ENCODE measurements at regions not wholly inside any gene's neighbourhood (a gene's known extent, or its start where the extent isn't known, plus 50 kb on each side); places are given as distances from the start of the nearest gene placed in this dataset.

- Mint-ChIP-seq H3K36me3 (ENCODE audit: low read depth) (peaks cover 13% of the 10 kb centered on the region), H3K27ac (ENCODE audit: unreplicated experiment) (no peak overlapping the region), H3K4me3 (no peak overlapping the region), H3K9me3 (peaks cover 12% of the 10 kb centered on the region), H3K27me3 (ENCODE audit: low read depth) (no peaks in the 10 kb centered on the region), H3K4me1 (no peaks in the 10 kb centered on the region)
- no peak for DNase-seq (ENCODE audit: low read depth, low spot score)
- TF ChIP-seq CTCF (conservative IDR thresholded peaks at IDR 0.05): no peak
These were observed 150.4 kb upstream of the CCN2 start for GRCh38 chr6:132101535-132101934.

- H3K27ac Mint-ChIP-seq (ENCODE audit: unreplicated experiment): no peak overlapping the region
- no peak for TF ChIP-seq CTCF (conservative IDR thresholded peaks at IDR 0.05)
- peaks cover 10% of the 10 kb centered on the region for H3K36me3 Mint-ChIP-seq (ENCODE audit: low read depth)
These were observed 149.3 kb upstream of the CCN2 start for GRCh38 chr6:132100388-132100990.

GRCh38 chr6:132096996-132097395 lies 145.8 kb upstream of the CCN2 start:
- no peak for TF ChIP-seq CTCF (conservative IDR thresholded peaks at IDR 0.05)
- no peak overlapping the region for H3K4me3 Mint-ChIP-seq
- peaks cover 10% of the 10 kb centered on the region for H3K9me3 Mint-ChIP-seq
- no peak overlapping the region for H3K27ac Mint-ChIP-seq (ENCODE audit: unreplicated experiment)
- H3K36me3 Mint-ChIP-seq (ENCODE audit: low read depth): peaks cover 5% of the 10 kb centered on the region
- H3K4me1 Mint-ChIP-seq: no peaks in the 10 kb centered on the region
- no peak for DNase-seq (ENCODE audit: low read depth, low spot score)
- H3K27me3 Mint-ChIP-seq (ENCODE audit: low read depth): no peaks in the 10 kb centered on the region

More at GRCh38 chr6:132100388-132100990, 149.3 kb upstream of the CCN2 start:
- Mint-ChIP-seq H3K27me3 (ENCODE audit: low read depth) (no peaks in the 10 kb centered on the region), H3K9me3 (peaks cover 12% of the 10 kb centered on the region), H3K4me3 (no peak overlapping the region), H3K4me1 (no peaks in the 10 kb centered on the region)
- no peak for DNase-seq (ENCODE audit: low read depth, low spot score)

- TF ChIP-seq CTCF (conservative IDR thresholded peaks at IDR 0.05): no peak
- no peaks in the 10 kb centered on the region for H3K27me3 Mint-ChIP-seq (ENCODE audit: low read depth)
- DNase-seq (ENCODE audit: low read depth, low spot score): no peak
- no peak overlapping the region for H3K4me3 Mint-ChIP-seq
- H3K9me3 Mint-ChIP-seq: peaks cover 10% of the 10 kb centered on the region
- H3K4me1 Mint-ChIP-seq: no peaks in the 10 kb centered on the region
- peaks cover 5% of the 10 kb centered on the region for H3K36me3 Mint-ChIP-seq (ENCODE audit: low read depth)
- H3K27ac Mint-ChIP-seq (ENCODE audit: unreplicated experiment): no peak overlapping the region
These were observed 145.1 kb upstream of the CCN2 start for GRCh38 chr6:132096245-132096644.

- no peak for DNase-seq (ENCODE audit: low read depth, low spot score)
- H3K9me3 Mint-ChIP-seq: no peaks in the 10 kb centered on the region
- no peak overlapping the region for H3K4me3 Mint-ChIP-seq
- H3K4me1 Mint-ChIP-seq: peaks cover 22% of the 10 kb centered on the region
- H3K36me3 Mint-ChIP-seq (ENCODE audit: low read depth): no peaks in the 10 kb centered on the region
- no peaks in the 10 kb centered on the region for H3K27me3 Mint-ChIP-seq (ENCODE audit: low read depth)
- TF ChIP-seq CTCF (conservative IDR thresholded peaks at IDR 0.05): no peak
- no peak overlapping the region for H3K27ac Mint-ChIP-seq (ENCODE audit: unreplicated experiment)
These were observed 138.0 kb upstream of the CCN2 start for GRCh38 chr6:132089173-132089572.

Data from neural crest cell (in vitro differentiated cells).